Thoracic aorta (tissue), 2 donors: ENCODE measurements at regions not wholly inside any gene's neighbourhood (a gene's known extent, or its start where the extent isn't known, plus 50 kb on each side); places are given as distances from the start of the nearest gene placed in this dataset.

Source experiments
- ATAC-seq: fragments of 150-250 bp; one replicate; pipeline ENCODE4 v1.8.0; 2017; ENCODE audit warnings: low read depth; ENCODE audit not compliant: insufficient number of reproducible peaks, low FRiP score
- DNase-seq: peaks from one replicate; pipeline ENCODE4 v3.0.0-alpha.2; 2020; ENCODE audit warnings: low spot score
- H3K27ac ChIP-seq, 2 donors: fragments of 200-600 bp; sonication (generic); 1 replicate in 1 of 2; 2 replicates in 1 of 2; pipeline ENCODE4 v1.5.1; 2016; ENCODE audit warnings: mild to moderate bottlenecking in 2 of 2, moderate library complexity in 2 of 2
- H3K27me3 ChIP-seq: fragments of 200-600 bp; sonication (generic); replicated peaks from 2 replicates; pipeline ENCODE4 v1.6.0; 2016; ENCODE audit warnings: mild to moderate bottlenecking; ENCODE audit not compliant: insufficient read depth
- H3K36me3 ChIP-seq: fragments of 200-600 bp; sonication (generic); one replicate; pipeline ENCODE4 v1.5.1; 2016
- H3K4me1 ChIP-seq, 2 donors: fragments of 200-600 bp; sonication (generic); 1 replicate in 1 of 2; 2 replicates in 1 of 2; pipeline versions ENCODE4 v1.5.1 to v1.6.0; 2016; ENCODE audit warnings: low read depth in 2 of 2, mild to moderate bottlenecking in 1 of 2; ENCODE audit not compliant: control insufficient read depth in 1 of 2
- H3K4me3 ChIP-seq: fragments of 200-600 bp; sonication (generic); 2 replicates; pipeline ENCODE4 v1.5.1; 2016; ENCODE audit warnings: mild to moderate bottlenecking
- H3K9me3 ChIP-seq: fragments of 200-600 bp; sonication (generic); 2 replicates; pipeline ENCODE4 v1.5.1; 2016
- CTCF ChIP-seq: fragments of 200-600 bp; sonication (generic); IDR thresholded peaks from one replicate; pipeline ENCODE4 v1.5.1; 2019; ENCODE audit warnings: antibody characterized with exemption

- Histone ChIP-seq H3K4me1 (peaks cover 3 to 16% of the 10 kb centered on the region in 2 donors), H3K27me3 (no peaks in the 10 kb centered on the region), H3K4me3 (no peak overlapping the region), H3K27ac (no peak overlapping the region), H3K9me3 (peaks cover 6% of the 10 kb centered on the region), H3K36me3 (no peaks in the 10 kb centered on the region)
- no peak for ATAC-seq
- TF ChIP-seq CTCF, result no peak
- DNase-seq, result no peak
Measured at GRCh38 chr2:238996331-238997136, 148.6 kb downstream of the TWIST2 start.

- Histone ChIP-seq H3K27ac (no peak overlapping the region), H3K4me3 (no peak overlapping the region), H3K4me1 (peaks cover 3 to 16% of the 10 kb centered on the region in 2 donors), H3K9me3 (peaks cover 6% of the 10 kb centered on the region), H3K27me3 (no peaks in the 10 kb centered on the region), H3K36me3 (no peaks in the 10 kb centered on the region)
- DNase-seq (no peak), ATAC-seq (no peak)
- no peak for TF ChIP-seq CTCF
Measured at GRCh38 chr2:238997137-238997390, 149.2 kb downstream of the TWIST2 start.

GRCh38 chr2:238997684-238998083 lies 149.8 kb downstream of the TWIST2 start:
- Histone ChIP-seq H3K4me1 (peaks cover 3 to 18% of the 10 kb centered on the region in 2 donors), H3K27ac (no peak overlapping the region), H3K36me3 (no peaks in the 10 kb centered on the region), H3K4me3 (no peak overlapping the region), H3K9me3 (peaks cover 6% of the 10 kb centered on the region), H3K27me3 (no peaks in the 10 kb centered on the region)
- ATAC-seq (no peak), DNase-seq (no peak)
- no peak for TF ChIP-seq CTCF
